ENCODE measurements at regions not wholly inside any gene's neighbourhood (a gene's known extent, or its start where the extent isn't known, plus 50 kb on each side); places are given as distances from the start of the nearest gene placed in this dataset.

DNA sequence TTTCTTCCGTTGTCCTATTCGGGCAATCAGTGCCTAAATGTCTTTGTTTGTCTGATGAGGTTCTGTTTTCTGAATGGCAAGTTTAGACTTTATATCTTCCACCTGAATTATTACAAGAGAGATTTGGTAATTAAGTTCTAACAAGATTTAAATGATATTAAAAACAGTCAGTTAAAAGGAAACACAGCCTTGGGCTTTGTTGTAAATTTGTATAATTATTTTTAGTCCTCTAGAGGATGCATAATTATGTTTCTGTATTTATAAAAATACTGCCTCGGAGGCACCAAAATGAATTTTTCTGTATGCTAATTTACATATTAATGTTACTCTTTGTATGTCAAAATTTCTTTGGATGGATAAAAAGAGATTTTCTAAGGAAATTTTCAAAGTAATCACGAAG lies 136.7 kb downstream of the CDCA7 start:
- TF ChIP-seq TCF12 (IDR thresholded peaks at IDR 0.05; ENCODE audit: low read depth, low read length) (no peak), FOSL1 (IDR thresholded peaks at IDR 0.05; ENCODE audit: insufficient read depth, low read depth, low read length) (no peak), ATF2 (IDR thresholded peaks at IDR 0.05; ENCODE audit: low read length) (no peak), JUN (IDR thresholded peaks at IDR 0.05; ENCODE audit: low read depth, low read length) (no peak), TAF1 (IDR thresholded peaks at IDR 0.05; ENCODE audit: low read depth, low read length) (no peak), RAD21 (IDR thresholded peaks at IDR 0.05 in 1 of 2, conservative IDR thresholded peaks at IDR 0.05 in 1 of 2; ENCODE audit: low read depth in 2 of 2, low read length in 2 of 2) (no peak), EZH2 (IDR thresholded peaks at IDR 0.05; ENCODE audit: low read depth, low read length, severe bottlenecking) (no peak)
- TF ChIP-seq, protein P1, sequence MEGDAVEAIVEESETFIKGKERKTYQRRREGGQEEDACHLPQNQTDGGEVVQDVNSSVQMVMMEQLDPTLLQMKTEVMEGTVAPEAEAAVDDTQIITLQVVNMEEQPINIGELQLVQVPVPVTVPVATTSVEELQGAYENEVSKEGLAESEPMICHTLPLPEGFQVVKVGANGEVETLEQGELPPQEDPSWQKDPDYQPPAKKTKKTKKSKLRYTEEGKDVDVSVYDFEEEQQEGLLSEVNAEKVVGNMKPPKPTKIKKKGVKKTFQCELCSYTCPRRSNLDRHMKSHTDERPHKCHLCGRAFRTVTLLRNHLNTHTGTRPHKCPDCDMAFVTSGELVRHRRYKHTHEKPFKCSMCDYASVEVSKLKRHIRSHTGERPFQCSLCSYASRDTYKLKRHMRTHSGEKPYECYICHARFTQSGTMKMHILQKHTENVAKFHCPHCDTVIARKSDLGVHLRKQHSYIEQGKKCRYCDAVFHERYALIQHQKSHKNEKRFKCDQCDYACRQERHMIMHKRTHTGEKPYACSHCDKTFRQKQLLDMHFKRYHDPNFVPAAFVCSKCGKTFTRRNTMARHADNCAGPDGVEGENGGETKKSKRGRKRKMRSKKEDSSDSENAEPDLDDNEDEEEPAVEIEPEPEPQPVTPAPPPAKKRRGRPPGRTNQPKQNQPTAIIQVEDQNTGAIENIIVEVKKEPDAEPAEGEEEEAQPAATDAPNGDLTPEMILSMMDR (IDR thresholded peaks at IDR 0.05; ENCODE audit: control extremely low read depth in 1 of 3, insufficient read depth in 1 of 3, low read depth in 1 of 3, low read length in 3 of 3): no peak
